WTC11 (cell line): ENCODE measurements at regions not wholly inside any gene's neighbourhood (a gene's known extent, or its start where the extent isn't known, plus 50 kb on each side); places are given as distances from the start of the nearest gene placed in this dataset.

Experiments
- ATAC-seq: fragments of 200-7000 bp; cut with Tn5 transposase; 2 replicates; pipeline ENCODE4 v1.10.0; 2021; ENCODE audit warnings: mild to moderate bottlenecking, moderate library complexity
- CTCF ChIA-PET: fragments of 300-600 bp; sonication (Branson Sonifier 250); formaldehyde crosslinking; loops from one replicate; lab custom pipeline; 2021; ENCODE audit warnings: antibody characterized with exemption; lab: Charles Lee
- POLR2A ChIA-PET: fragments of 350-600 bp; sonication (Branson Sonifier 250); formaldehyde crosslinking; loops from one replicate; lab custom pipeline; 2021; ENCODE audit warnings: antibody characterized with exemption; lab: Charles Lee
- DNase-seq: peaks from one replicate; pipeline ENCODE4 v3.0.0; 2021; ENCODE audit warnings: low spot score
- H3K27ac Mint-ChIP-seq: 2 replicates; pipeline ENCODE4 v1.8.0; 2021; ENCODE audit warnings: mixed read lengths
- H3K27me3 Mint-ChIP-seq: 2 replicates; pipeline ENCODE4 v1.8.0; 2021; ENCODE audit warnings: low read depth, mild to moderate bottlenecking, moderate library complexity, mixed read lengths
- H3K36me3 Mint-ChIP-seq: 2 replicates; pipeline ENCODE4 v1.8.0; 2021; ENCODE audit warnings: mixed read lengths
- H3K4me1 Mint-ChIP-seq: 2 replicates; pipeline ENCODE4 v1.8.0; 2022; ENCODE audit warnings: mixed read lengths
- H3K4me3 Mint-ChIP-seq: 2 replicates; pipeline ENCODE4 v1.8.0; 2021; ENCODE audit warnings: mild to moderate bottlenecking, moderate library complexity, mixed read lengths
- H3K9me3 Mint-ChIP-seq: 2 replicates; pipeline ENCODE4 v1.8.0; 2021; ENCODE audit warnings: mixed read lengths
- AFF4 ChIP-seq: sonication (generic); formaldehyde crosslinking; IDR thresholded peaks from 2 replicates; pipeline ENCODE4 v1.8.1; 2023; ENCODE audit warnings: mild to moderate bottlenecking, missing genetic modification reagents, borderline replicate concordance
- ARID4B ChIP-seq: sonication (generic); formaldehyde crosslinking; IDR thresholded peaks from 2 replicates; pipeline ENCODE4 v1.8.0; 2023; ENCODE audit warnings: missing genetic modification reagents, mild to moderate bottlenecking, borderline replicate concordance
- CDX4 ChIP-seq: fragments of 250-450 bp; sonication (Bioruptor Pico); IDR thresholded peaks from 2 replicates; pipeline ENCODE4 v1.9.0; 2021; ENCODE audit warnings: moderate library complexity, mild to moderate bottlenecking, inconsistent platforms, borderline replicate concordance
- CREB1 ChIP-seq: sonication (generic); formaldehyde crosslinking; IDR thresholded peaks from 2 replicates; pipeline ENCODE4 v1.8.0; 2023; ENCODE audit warnings: mild to moderate bottlenecking, missing genetic modification reagents
- CTCF ChIP-seq: fragments of 200-600 bp; IDR thresholded peaks from 2 replicates; pipeline ENCODE4 v1.8.0; 2022; ENCODE audit warnings: antibody characterized with exemption
- E2F4 ChIP-seq: sonication (generic); formaldehyde crosslinking; IDR thresholded peaks from 2 replicates; pipeline ENCODE4 v1.8.1; 2022; ENCODE audit warnings: low read depth, mild to moderate bottlenecking, moderate library complexity, missing genetic modification reagents, borderline replicate concordance
- IRF1 ChIP-seq: sonication (generic); formaldehyde crosslinking; IDR thresholded peaks from 2 replicates; pipeline ENCODE4 v1.8.0; 2023; ENCODE audit warnings: missing genetic modification reagents
- IRF2 ChIP-seq: sonication (generic); formaldehyde crosslinking; IDR thresholded peaks from 2 replicates; pipeline ENCODE4 v1.8.0; 2022; ENCODE audit warnings: low read depth, missing genetic modification reagents, borderline replicate concordance
- NR1H2 ChIP-seq: sonication (generic); formaldehyde crosslinking; IDR thresholded peaks from 2 replicates; pipeline ENCODE4 v1.9.0; 2021; ENCODE audit warnings: mild to moderate bottlenecking, moderate library complexity, missing genetic modification reagents
- NR3C1 ChIP-seq: sonication (generic); formaldehyde crosslinking; conservative IDR thresholded peaks from 2 replicates; pipeline ENCODE4 v1.8.1; 2023; ENCODE audit warnings: low read depth, mild to moderate bottlenecking, missing genetic modification reagents
- PRRX2 ChIP-seq: fragments of 250-450 bp; sonication (Bioruptor Pico); IDR thresholded peaks from 2 replicates; pipeline ENCODE4 v1.8.0; 2021; ENCODE audit warnings: mild to moderate bottlenecking
- SMAD4 ChIP-seq: sonication (generic); formaldehyde crosslinking; IDR thresholded peaks from 2 replicates; pipeline ENCODE4 v1.8.0; 2022; ENCODE audit warnings: mild to moderate bottlenecking, missing genetic modification reagents
- ZBTB43 ChIP-seq: sonication (generic); formaldehyde crosslinking; IDR thresholded peaks from 2 replicates; pipeline ENCODE4 v1.8.1; 2023; ENCODE audit warnings: mild to moderate bottlenecking, missing genetic modification reagents
- ZNF263 ChIP-seq: sonication (generic); formaldehyde crosslinking; IDR thresholded peaks from 2 replicates; pipeline ENCODE4 v1.8.1; 2022; ENCODE audit warnings: low read depth, mild to moderate bottlenecking, moderate library complexity, missing genetic modification reagents
- ZSCAN18 ChIP-seq: fragments of 250-450 bp; sonication (Bioruptor Pico); IDR thresholded peaks from 2 replicates; pipeline ENCODE4 v2.1.2; 2022; ENCODE audit warnings: mild to moderate bottlenecking, moderate library complexity

- H3K27me3 Mint-ChIP-seq = no peaks in the 10 kb centered on the region
- CTCF ChIA-PET = no interaction called here
- no peak for TF ChIP-seq PRRX2 (CRISPR knock-in tag)
- no peak for TF ChIP-seq ZBTB43 (CRISPR knock-in tag)
- TF ChIP-seq NR1H2 (CRISPR knock-in tag) = no peak
- no peak for TF ChIP-seq AFF4 (CRISPR knock-in tag)
- no peak for TF ChIP-seq ARID4B (CRISPR knock-in tag)
- no peak for TF ChIP-seq IRF1 (CRISPR knock-in tag)
- TF ChIP-seq CTCF = no peak
- TF ChIP-seq ZSCAN18 (CRISPR knock-in tag) = no peak
- no peak for TF ChIP-seq E2F4 (CRISPR knock-in tag)
- no peak for TF ChIP-seq SMAD4 (CRISPR knock-in tag)
- no peak for TF ChIP-seq CDX4
- no peak for TF ChIP-seq ZNF263 (CRISPR knock-in tag)
- TF ChIP-seq CREB1 (CRISPR knock-in tag) = no peak
- TF ChIP-seq NR3C1 (CRISPR knock-in tag) = no peak
- TF ChIP-seq IRF2 (CRISPR knock-in tag) = no peak
- TF ChIP-seq, all 79 proteins: peak for 0
- H3K27ac Mint-ChIP-seq = no peak overlapping the region
- no peak for ATAC-seq
- H3K4me1 Mint-ChIP-seq = no peaks in the 10 kb centered on the region
- H3K9me3 Mint-ChIP-seq = peaks cover 6% of the 10 kb centered on the region
- no peak overlapping the region for H3K4me3 Mint-ChIP-seq
- DNase-seq = no peak
- POLR2A ChIA-PET = no interaction called here
- H3K36me3 Mint-ChIP-seq = no peaks in the 10 kb centered on the region
These were observed 135.3 kb downstream of the CCER1 start for GRCh38 chr12:90819709-90820108.
